GM21447 (cell line): ENCODE measurements at regions not wholly inside any gene's neighbourhood (a gene's known extent, or its start where the extent isn't known, plus 50 kb on each side); places are given as distances from the start of the nearest gene placed in this dataset.

ENCODE experiments used
- ATAC-seq: cut with Tn5 transposase; IDR thresholded peaks from one replicate; pipeline ENCODE4 v1.9.1; 2021; ENCODE audit not compliant: unreplicated experiment

GRCh38 chr9:88751781-88752180, 216.8 kb downstream of the NXNL2 start:
- no peak for ATAC-seq

GRCh38 chr9:88753691-88754367, 218.9 kb downstream of the NXNL2 start:
- ATAC-seq = no peak

GRCh38 chr9:88754452-88754851, 219.5 kb downstream of the NXNL2 start:
- no peak for ATAC-seq

GRCh38 chr9:88754886-88755285, 219.9 kb downstream of the NXNL2 start:
- ATAC-seq = no peak

GRCh38 chr9:88757406-88758010, 222.5 kb downstream of the NXNL2 start:
- no peak for ATAC-seq

- no peak for ATAC-seq
Measured at GRCh38 chr9:88759364-88759763, 224.4 kb downstream of the NXNL2 start.

GRCh38 chr9:88766778-88767503, 224.3 kb upstream of the S1PR3 start:
- ATAC-seq = no peak

GRCh38 chr9:88767504-88767790, 223.8 kb upstream of the S1PR3 start:
- ATAC-seq = no peak

GRCh38 chr9:88772575-88772974, 218.7 kb upstream of the S1PR3 start:
- ATAC-seq = no peak

GRCh38 chr9:88773126-88773525, 218.1 kb upstream of the S1PR3 start:
- no peak for ATAC-seq

- no peak for ATAC-seq
Measured at GRCh38 chr9:88773627-88774244, 217.5 kb upstream of the S1PR3 start.

- ATAC-seq = no peak
Measured at GRCh38 chr9:88775037-88775471, 216.2 kb upstream of the S1PR3 start.

- no peak for ATAC-seq
Measured at GRCh38 chr9:88775559-88775958, 215.7 kb upstream of the S1PR3 start.

GRCh38 chr9:88775966-88776365, 215.3 kb upstream of the S1PR3 start:
- ATAC-seq = no peak

- no peak for ATAC-seq
Measured at GRCh38 chr9:88776717-88777497, 214.4 kb upstream of the S1PR3 start.

- no peak for ATAC-seq
Measured at GRCh38 chr9:88777498-88778312, 213.6 kb upstream of the S1PR3 start.

GRCh38 chr9:88781628-88782391, 209.5 kb upstream of the S1PR3 start:
- no peak for ATAC-seq

- no peak for ATAC-seq
Measured at GRCh38 chr9:88782931-88783710, 208.1 kb upstream of the S1PR3 start.

- ATAC-seq = no peak
Measured at GRCh38 chr9:88783711-88784083, 207.6 kb upstream of the S1PR3 start.
